Trophoblast cell (in vitro differentiated cells and primary cell): ENCODE measurements at regions not wholly inside any gene's neighbourhood (a gene's known extent, or its start where the extent isn't known, plus 50 kb on each side); places are given as distances from the start of the nearest gene placed in this dataset.

Experiments used
- DNase-seq, 2 donors: peaks; one replicate each; pipeline ENCODE4 v3.0.0-alpha.2; 2016
- H2AFZ ChIP-seq: 2 replicates; pipeline ENCODE4 v1.6.1; 2013; ENCODE audit warnings: low read length, moderate library complexity, mild to moderate bottlenecking; ENCODE audit not compliant: insufficient read depth, poor library complexity
- H2AK5ac ChIP-seq: 2 replicates; pipeline ENCODE4 v1.6.1; 2013; ENCODE audit warnings: mild to moderate bottlenecking, low read length
- H2BK120ac ChIP-seq: 2 replicates; pipeline ENCODE4 v1.6.1; 2013; ENCODE audit warnings: low read length, mild to moderate bottlenecking, moderate library complexity; ENCODE audit not compliant: insufficient read depth, poor library complexity
- H2BK12ac ChIP-seq: 2 replicates; pipeline ENCODE4 v1.6.1; 2013; ENCODE audit warnings: mild to moderate bottlenecking, low read length, moderate library complexity
- H2BK5ac ChIP-seq: 2 replicates; pipeline ENCODE4 v1.6.1; 2013; ENCODE audit warnings: low read length, low read depth, moderate library complexity, mild to moderate bottlenecking; ENCODE audit not compliant: poor library complexity
- H3K14ac ChIP-seq: 2 replicates; pipeline ENCODE4 v1.6.1; 2013; ENCODE audit warnings: mild to moderate bottlenecking, low read length
- H3K18ac ChIP-seq: 2 replicates; pipeline ENCODE4 v1.6.1; 2013; ENCODE audit warnings: mild to moderate bottlenecking, low read length
- H3K23ac ChIP-seq: 2 replicates; pipeline ENCODE4 v1.6.1; 2013; ENCODE audit warnings: low read length
- H3K27ac ChIP-seq: 2 replicates; pipeline ENCODE4 v1.5.1; 2013; ENCODE audit warnings: low read depth, mild to moderate bottlenecking, inconsistent platforms, low read length, moderate library complexity
- H3K27me3 ChIP-seq: 2 replicates; pipeline ENCODE4 v1.6.1; 2013; ENCODE audit warnings: inconsistent platforms, mild to moderate bottlenecking, low read length, moderate library complexity; ENCODE audit not compliant: insufficient read depth
- H3K36me3 ChIP-seq, 2 experiments: 1 replicate in 1 of 2; 2 replicates in 1 of 2; pipeline ENCODE4 v1.6.1; 2013; ENCODE audit warnings: low read length in 2 of 2, mild to moderate bottlenecking in 2 of 2, moderate library complexity in 1 of 2; ENCODE audit not compliant: insufficient read depth in 2 of 2, control insufficient read depth in 1 of 2
- H3K4ac ChIP-seq: 2 replicates; pipeline ENCODE4 v1.6.1; 2013; ENCODE audit warnings: low read depth, mild to moderate bottlenecking, low read length, moderate library complexity
- H3K4me1 ChIP-seq, 2 experiments: 1 replicate in 1 of 2; 2 replicates in 1 of 2; pipeline ENCODE4 v1.6.1; 2013; ENCODE audit warnings: low read length in 2 of 2, mild to moderate bottlenecking in 2 of 2, moderate library complexity in 1 of 2; ENCODE audit not compliant: insufficient read depth in 2 of 2, control insufficient read depth in 1 of 2
- H3K4me2 ChIP-seq: 2 replicates; pipeline ENCODE4 v1.6.1; 2013; ENCODE audit warnings: inconsistent platforms, mild to moderate bottlenecking, low read length, moderate library complexity
- H3K4me3 ChIP-seq: 2 replicates; pipeline ENCODE4 v1.5.1; 2013; ENCODE audit warnings: mild to moderate bottlenecking, low read depth, low read length, inconsistent platforms
- H3K79me1 ChIP-seq: one replicate; pipeline ENCODE4 v1.6.1; 2013; ENCODE audit warnings: low read length
- H3K79me2 ChIP-seq: 2 replicates; pipeline ENCODE4 v1.6.1; 2013; ENCODE audit warnings: low read length, mild to moderate bottlenecking; ENCODE audit not compliant: control insufficient read depth, insufficient read depth, poor library complexity
- H3K9ac ChIP-seq: 2 replicates; pipeline ENCODE4 v1.6.1; 2013; ENCODE audit warnings: mild to moderate bottlenecking, low read length
- H3K9me3 ChIP-seq: 2 replicates; pipeline ENCODE4 v1.6.1; 2013; ENCODE audit warnings: low read depth, mild to moderate bottlenecking, control low read depth, inconsistent platforms, low read length; ENCODE audit not compliant: insufficient read depth
- H4K12ac ChIP-seq: 2 replicates; pipeline ENCODE4 v1.6.1; 2013; ENCODE audit warnings: low read depth, mild to moderate bottlenecking, low read length, moderate library complexity
- H4K8ac ChIP-seq: 2 replicates; pipeline ENCODE4 v1.6.1; 2013; ENCODE audit warnings: low read depth, mild to moderate bottlenecking, low read length, moderate library complexity
- H4K91ac ChIP-seq: one replicate; pipeline ENCODE4 v1.6.1; 2013; ENCODE audit warnings: low read depth, mild to moderate bottlenecking, low read length, moderate library complexity
- WGBS: extraction: QIAGEN DNeasy Blood & Tissue Kit; methylation state at CpG from one replicate; pipeline ENCODE4 v1.1.7; 2013; ENCODE audit warnings: missing lambda C conversion rate; ENCODE audit not compliant: insufficient read length, insufficient coverage; ENCODE audit errors: extremely low coverage; 5-methylcytosine and 5-hydroxymethylcytosine counted together

- Histone ChIP-seq H3K79me1 (no peaks in the 10 kb centered on the region), H4K8ac (no peak overlapping the region), H3K36me3 (no peaks in the 10 kb centered on the region), H3K27ac (no peak overlapping the region), H3K18ac (no peak overlapping the region), H2AK5ac (no peak overlapping the region), H2AFZ (no peak overlapping the region), H3K4me3 (no peak overlapping the region), H2BK12ac (no peak overlapping the region), H3K23ac (no peak overlapping the region), H4K12ac (no peak overlapping the region), H3K14ac (no peak overlapping the region), H3K9me3 (no peaks in the 10 kb centered on the region), H3K4me1 (no peaks in the 10 kb centered on the region), H3K9ac (no peak overlapping the region), H2BK5ac (no peak overlapping the region), H3K79me2 (no peaks in the 10 kb centered on the region), H4K91ac (no peak overlapping the region), H3K4ac (no peak overlapping the region), H3K27me3 (no peaks in the 10 kb centered on the region), H2BK120ac (no peak overlapping the region), H3K4me2 (no peak overlapping the region)
- WGBS, result no CpG with 5 or more reads among the region's 4 CpGs
- DNase-seq, result no peak
Observed at GRCh38 chr7:124255041-124255655, 222.3 kb upstream of the TMEM229A start.

- Histone ChIP-seq H3K79me2 (no peaks in the 10 kb centered on the region), H3K9me3 (no peaks in the 10 kb centered on the region), H3K27me3 (no peaks in the 10 kb centered on the region), H3K14ac (no peak overlapping the region), H3K27ac (no peak overlapping the region), H3K4me2 (no peak overlapping the region), H3K79me1 (no peaks in the 10 kb centered on the region), H2AFZ (no peak overlapping the region), H2BK5ac (no peak overlapping the region), H2AK5ac (no peak overlapping the region), H3K4ac (no peak overlapping the region), H4K91ac (no peak overlapping the region), H3K9ac (no peak overlapping the region), H4K12ac (no peak overlapping the region), H3K36me3 (no peaks in the 10 kb centered on the region), H3K18ac (no peak overlapping the region), H4K8ac (no peak overlapping the region), H3K4me1 (no peaks in the 10 kb centered on the region), H3K4me3 (no peak overlapping the region), H2BK120ac (no peak overlapping the region), H3K23ac (no peak overlapping the region), H2BK12ac (no peak overlapping the region)
- no peak for DNase-seq
Observed at GRCh38 chr7:124254396-124254795, 221.5 kb upstream of the TMEM229A start.

GRCh38 chr7:124251636-124252035 is 218.8 kb upstream of the TMEM229A start:
- no peak overlapping the region for H2BK120ac ChIP-seq
- no peak overlapping the region for H2AFZ ChIP-seq
- no peaks in the 10 kb centered on the region for H3K79me2 ChIP-seq
- no peak overlapping the region for H3K9ac ChIP-seq
- DNase-seq, result no peak
- H3K4me1 ChIP-seq, result no peaks in the 10 kb centered on the region
- H3K27ac ChIP-seq, result no peak overlapping the region
- H3K27me3 ChIP-seq, result no peaks in the 10 kb centered on the region
- no peak overlapping the region for H4K91ac ChIP-seq
- no peak overlapping the region for H3K4ac ChIP-seq
- H2BK12ac ChIP-seq, result no peak overlapping the region
- no peak overlapping the region for H4K12ac ChIP-seq
- H3K4me3 ChIP-seq, result no peak overlapping the region
- H3K9me3 ChIP-seq, result no peaks in the 10 kb centered on the region
- H3K4me2 ChIP-seq, result no peak overlapping the region
- H3K14ac ChIP-seq, result no peak overlapping the region
- H3K18ac ChIP-seq, result no peak overlapping the region
- H3K23ac ChIP-seq, result no peak overlapping the region
- H4K8ac ChIP-seq, result no peak overlapping the region
- H3K36me3 ChIP-seq, result no peaks in the 10 kb centered on the region
- H3K79me1 ChIP-seq, result peaks cover 2% of the 10 kb centered on the region
- no peak overlapping the region for H2AK5ac ChIP-seq
- no peak overlapping the region for H2BK5ac ChIP-seq

- no peak overlapping the region for H2AK5ac ChIP-seq
- H3K23ac ChIP-seq, result no peak overlapping the region
- H2BK5ac ChIP-seq, result no peak overlapping the region
- peaks cover 7% of the 10 kb centered on the region for H3K79me1 ChIP-seq
- no peak for DNase-seq
- H3K4me3 ChIP-seq, result no peak overlapping the region
- H4K8ac ChIP-seq, result no peak overlapping the region
- no peak overlapping the region for H2AFZ ChIP-seq
- no peak overlapping the region for H4K91ac ChIP-seq
- peaks cover 2% of the 10 kb centered on the region in 2 experiments for H3K4me1 ChIP-seq
- H3K9me3 ChIP-seq, result no peaks in the 10 kb centered on the region
- H3K4ac ChIP-seq, result no peak overlapping the region
- H2BK12ac ChIP-seq, result no peak overlapping the region
- H2BK120ac ChIP-seq, result no peak overlapping the region
- no peak overlapping the region for H3K18ac ChIP-seq
- H4K12ac ChIP-seq, result no peak overlapping the region
- no peaks in the 10 kb centered on the region for H3K27me3 ChIP-seq
- no peak overlapping the region for H3K27ac ChIP-seq
- H3K79me2 ChIP-seq, result peaks cover 2% of the 10 kb centered on the region
- no peak overlapping the region for H3K14ac ChIP-seq
- H3K36me3 ChIP-seq, result no peaks in the 10 kb centered on the region
- H3K9ac ChIP-seq, result no peak overlapping the region
- no CpG with 5 or more reads among the region's 5 CpGs for WGBS
- no peak overlapping the region for H3K4me2 ChIP-seq
Observed at GRCh38 chr7:124250297-124251034, 217.6 kb upstream of the TMEM229A start.
